GM10266 (cell line): ENCODE measurements at regions not wholly inside any gene's neighbourhood (a gene's known extent, or its start where the extent isn't known, plus 50 kb on each side); places are given as distances from the start of the nearest gene placed in this dataset.

Experiments used
- DNase-seq: peaks from one replicate; pipeline ENCODE4 v3.0.0; 2012; ENCODE audit errors: extremely low spot score
- TF ChIP-seq, protein P1 (sequence below): IDR thresholded peaks from 2 replicates; pipeline ENCODE4 v1.5.1; 2012; ENCODE audit warnings: mild to moderate bottlenecking, low read depth; ENCODE audit not compliant: control insufficient read depth, insufficient read depth; ENCODE audit errors: missing control alignments

DNA sequence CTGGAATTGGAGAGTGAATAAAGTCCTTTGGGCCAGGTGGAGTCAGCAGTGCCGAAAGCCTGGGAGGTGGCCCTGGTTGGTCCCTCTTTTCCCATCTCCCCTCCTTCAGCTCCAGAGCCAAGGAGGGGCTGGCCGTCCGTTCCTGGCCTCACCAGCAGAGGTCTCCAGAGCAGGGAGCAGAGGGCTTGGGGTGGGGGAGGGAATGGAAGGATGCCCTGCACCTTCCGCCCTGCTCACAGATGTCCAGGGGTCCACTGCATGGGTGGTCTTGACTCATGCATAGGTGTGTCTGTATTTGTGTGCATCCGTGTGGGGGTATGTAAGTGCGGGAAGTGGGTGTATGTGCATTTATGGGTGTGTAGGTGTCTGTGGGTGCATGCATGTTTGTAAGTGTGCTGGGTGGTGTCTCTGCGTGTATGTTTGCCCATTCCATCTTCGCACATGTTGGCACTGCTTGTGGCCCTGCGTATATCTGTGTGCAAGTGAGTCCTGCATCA lies 201.8 kb downstream of the ZFP36L2 start:
- peak; percentile 61 for DNase-seq
- TF ChIP-seq, protein P1, sequence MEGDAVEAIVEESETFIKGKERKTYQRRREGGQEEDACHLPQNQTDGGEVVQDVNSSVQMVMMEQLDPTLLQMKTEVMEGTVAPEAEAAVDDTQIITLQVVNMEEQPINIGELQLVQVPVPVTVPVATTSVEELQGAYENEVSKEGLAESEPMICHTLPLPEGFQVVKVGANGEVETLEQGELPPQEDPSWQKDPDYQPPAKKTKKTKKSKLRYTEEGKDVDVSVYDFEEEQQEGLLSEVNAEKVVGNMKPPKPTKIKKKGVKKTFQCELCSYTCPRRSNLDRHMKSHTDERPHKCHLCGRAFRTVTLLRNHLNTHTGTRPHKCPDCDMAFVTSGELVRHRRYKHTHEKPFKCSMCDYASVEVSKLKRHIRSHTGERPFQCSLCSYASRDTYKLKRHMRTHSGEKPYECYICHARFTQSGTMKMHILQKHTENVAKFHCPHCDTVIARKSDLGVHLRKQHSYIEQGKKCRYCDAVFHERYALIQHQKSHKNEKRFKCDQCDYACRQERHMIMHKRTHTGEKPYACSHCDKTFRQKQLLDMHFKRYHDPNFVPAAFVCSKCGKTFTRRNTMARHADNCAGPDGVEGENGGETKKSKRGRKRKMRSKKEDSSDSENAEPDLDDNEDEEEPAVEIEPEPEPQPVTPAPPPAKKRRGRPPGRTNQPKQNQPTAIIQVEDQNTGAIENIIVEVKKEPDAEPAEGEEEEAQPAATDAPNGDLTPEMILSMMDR = peak; percentile 75

DNA sequence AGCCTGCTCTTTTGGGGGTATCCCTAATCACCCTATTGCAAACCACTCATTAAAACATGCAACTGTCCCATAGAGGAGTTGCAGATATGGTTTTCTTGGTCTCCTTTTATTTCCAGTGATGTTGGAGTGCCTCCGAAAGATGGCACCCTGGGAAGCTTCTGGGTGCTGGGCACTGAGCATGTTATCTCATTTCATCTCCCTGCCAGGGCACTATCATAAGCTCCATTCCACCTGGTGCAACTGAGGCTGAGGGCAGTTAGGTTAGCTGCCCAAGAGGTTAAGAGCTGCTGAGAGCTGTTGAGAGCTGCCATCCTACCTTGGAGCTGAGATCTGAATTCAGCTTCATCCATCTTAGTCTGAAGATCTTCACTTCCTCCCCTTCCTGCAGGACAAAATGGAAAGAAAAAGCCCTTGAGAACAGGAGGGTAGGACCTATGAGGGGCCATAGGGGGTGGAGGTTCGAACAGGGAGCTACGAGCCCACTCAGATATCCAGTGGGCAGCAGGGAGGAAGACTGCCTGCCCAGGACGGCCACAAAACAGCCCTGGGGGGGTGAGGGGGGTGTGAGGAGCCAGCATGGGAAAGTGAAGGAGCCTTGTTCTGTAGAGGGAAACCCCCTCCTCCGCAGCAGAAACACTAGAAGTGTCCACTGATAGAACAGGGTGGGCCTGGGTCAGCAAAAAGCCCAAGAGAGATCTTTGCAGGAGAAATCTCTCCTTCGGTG lies 202.5 kb downstream of the ZFP36L2 start:
- TF ChIP-seq, protein P1 = no peak
- no peak for DNase-seq

DNA sequence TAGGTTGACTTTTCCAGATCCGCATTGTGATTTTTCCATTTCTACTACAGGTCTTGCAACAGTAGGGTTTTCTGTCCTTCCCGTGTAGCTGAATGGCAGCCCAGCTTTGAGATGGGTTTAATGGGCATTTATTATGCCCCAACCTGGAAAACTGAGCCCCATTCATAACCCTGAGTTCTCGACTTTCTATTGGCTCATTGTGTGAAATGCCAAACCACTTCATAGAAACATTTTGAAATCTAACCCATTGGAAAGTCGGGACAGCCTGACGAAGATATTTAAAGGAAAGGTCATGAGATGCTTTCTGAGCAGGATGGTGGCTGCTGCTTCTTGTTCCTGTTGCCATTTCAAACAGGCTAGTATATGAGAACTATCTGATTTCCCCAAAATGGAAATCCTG lies 203.5 kb downstream of the ZFP36L2 start:
- TF ChIP-seq, protein P1 = no peak
- no peak for DNase-seq

DNA sequence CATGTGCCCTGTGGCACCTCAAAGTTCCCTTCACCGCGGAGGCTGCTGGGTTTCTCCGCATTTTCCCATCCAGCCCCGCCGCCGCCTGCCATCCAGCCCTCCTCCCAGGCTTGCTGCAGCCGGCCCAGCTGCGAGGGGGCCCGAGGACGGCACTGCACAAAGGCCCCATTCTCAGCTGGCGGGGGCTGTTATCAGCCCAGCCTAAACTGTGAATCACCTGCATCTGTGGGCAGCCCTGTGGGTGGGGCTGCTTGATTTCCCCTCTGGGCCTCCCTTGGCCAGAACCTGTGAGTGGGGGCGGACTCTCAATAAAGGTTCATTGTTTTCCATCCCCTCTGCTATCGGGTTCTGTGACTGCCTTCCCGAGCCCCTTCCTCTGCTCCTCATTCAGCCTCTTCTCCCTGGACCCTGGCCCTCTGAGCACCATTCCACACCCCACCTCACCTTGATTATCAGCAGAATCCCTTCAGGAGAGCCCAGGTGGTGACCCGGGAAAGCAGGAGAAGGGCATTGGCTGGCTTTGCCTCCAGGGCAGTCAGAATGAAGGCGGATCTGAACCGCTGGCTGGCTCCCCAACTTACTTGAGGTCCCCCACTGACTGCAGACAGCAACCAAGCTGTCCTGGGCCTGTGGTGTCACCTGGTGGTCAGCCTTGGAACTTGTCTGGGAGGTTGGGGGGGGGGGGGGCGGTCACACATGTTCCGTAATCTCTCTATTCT lies 204.5 kb downstream of the ZFP36L2 start:
- TF ChIP-seq, protein P1 = no peak
- no peak for DNase-seq

DNA sequence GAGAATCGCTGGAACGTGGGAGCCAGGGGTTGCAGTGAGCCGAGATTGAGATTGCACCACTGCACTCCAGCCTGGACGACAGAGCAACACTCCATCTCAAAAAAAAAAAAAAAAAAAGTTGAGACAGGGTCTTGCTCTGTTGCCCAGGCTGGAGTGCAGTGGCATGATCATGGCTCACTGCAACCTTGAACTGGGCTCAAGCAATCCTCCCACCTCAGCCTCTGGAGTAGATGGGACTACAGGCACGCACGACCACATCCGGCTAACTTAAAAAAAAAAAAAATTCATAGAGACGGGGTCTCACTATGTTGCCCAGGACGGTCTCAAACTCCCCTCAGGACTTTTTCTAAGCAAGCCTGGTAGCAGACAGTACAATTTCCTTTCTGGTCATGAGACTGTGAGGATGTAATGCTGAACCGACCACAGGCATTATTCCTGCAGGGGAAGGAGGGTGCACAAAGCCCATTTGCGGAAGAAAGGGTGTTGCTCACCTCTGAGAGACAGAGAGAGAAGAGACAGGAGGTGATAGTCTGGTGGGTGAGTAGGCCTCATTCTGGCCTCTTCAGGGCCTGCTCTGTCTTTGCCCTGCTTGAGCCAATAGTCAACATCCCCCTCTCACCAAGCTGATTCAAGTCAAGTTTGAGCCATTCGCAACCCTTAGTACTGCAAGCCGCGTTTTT lies 205.3 kb downstream of the ZFP36L2 start:
- TF ChIP-seq, protein P1 = no peak
- no peak for DNase-seq

DNA sequence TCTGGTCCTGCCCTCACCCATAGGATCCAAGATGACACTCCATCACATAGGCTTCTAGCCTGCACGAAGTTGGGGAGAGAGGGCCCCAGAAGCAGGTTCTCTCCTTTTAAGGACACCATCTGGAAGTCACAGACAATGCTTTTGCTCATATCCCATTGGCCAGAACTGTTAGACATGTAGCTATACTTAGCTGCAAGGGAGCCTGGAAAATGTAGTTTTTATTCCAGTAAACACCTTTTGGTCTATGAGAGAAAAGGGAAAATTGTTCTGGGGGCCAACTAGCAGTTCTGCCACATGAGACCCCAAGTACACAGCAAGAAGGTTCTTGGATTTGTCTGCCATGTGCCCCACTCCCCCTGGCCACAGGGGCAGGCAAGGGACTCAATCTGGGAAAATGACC lies 206.1 kb downstream of the ZFP36L2 start:
- no peak for DNase-seq
- TF ChIP-seq, protein P1 = no peak
